Body of pancreas (tissue), 4 donors: ENCODE measurements at regions not wholly inside any gene's neighbourhood (a gene's known extent, or its start where the extent isn't known, plus 50 kb on each side); places are given as distances from the start of the nearest gene placed in this dataset.

ENCODE experiments used
- CTCF ChIP-seq, 7 experiments: fragments of 450-650 bp in 4 of 7; fragments of 200-600 bp in 3 of 7; sonication (generic) in 3 of 7; IDR thresholded peaks; one replicate each; pipeline ENCODE4 v1.5.1; 2016 to 2019; ENCODE audit warnings: antibody characterized with exemption in 7 of 7
- POLR2A ChIP-seq, 3 donors: fragments of 450-650 bp; IDR thresholded peaks; one replicate each; pipeline ENCODE4 v1.6.1; 2016; ENCODE audit warnings: antibody characterized with exemption in 3 of 3, mild to moderate bottlenecking in 2 of 3

DNA sequence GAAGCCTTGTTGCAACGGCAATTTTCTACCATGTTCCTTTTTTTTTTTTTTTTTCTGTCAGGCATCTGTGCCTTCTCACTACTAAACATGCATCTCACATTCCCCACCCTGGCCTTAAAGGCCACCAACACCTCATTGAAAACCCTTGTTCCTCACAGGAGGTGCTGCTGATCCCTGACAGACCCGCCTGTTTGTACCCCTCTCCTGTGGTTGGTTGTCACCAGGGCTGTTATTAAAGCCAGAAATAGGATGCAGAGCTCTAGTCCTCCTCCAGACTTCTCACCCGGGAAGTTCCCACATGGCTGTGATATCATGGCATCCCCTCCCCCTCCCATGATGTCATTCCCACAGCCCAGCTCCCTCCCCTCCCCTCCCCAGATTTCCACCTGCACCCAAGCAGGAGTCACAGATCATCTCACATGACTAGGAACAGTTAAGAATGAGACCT lies 302.8 kb upstream of the NCAM1 start:
- no peak for TF ChIP-seq CTCF (IDR thresholded peaks at IDR 0.05)
- no peak for TF ChIP-seq POLR2A (IDR thresholded peaks at IDR 0.05)
